Erythroblast (primary cell): ENCODE measurements at regions not wholly inside any gene's neighbourhood (a gene's known extent, or its start where the extent isn't known, plus 50 kb on each side); places are given as distances from the start of the nearest gene placed in this dataset.

Experiments used
- GATA1 ChIP-seq: IDR thresholded peaks from 2 replicates; pipeline ENCODE4 v1.6.1; 2011; ENCODE audit warnings: low read depth, mild to moderate bottlenecking, control low read depth, low read length, moderate library complexity
- POLR2A ChIP-seq: IDR thresholded peaks from 2 replicates; pipeline ENCODE4 v1.6.1; 2011; ENCODE audit warnings: mild to moderate bottlenecking, low read length

DNA sequence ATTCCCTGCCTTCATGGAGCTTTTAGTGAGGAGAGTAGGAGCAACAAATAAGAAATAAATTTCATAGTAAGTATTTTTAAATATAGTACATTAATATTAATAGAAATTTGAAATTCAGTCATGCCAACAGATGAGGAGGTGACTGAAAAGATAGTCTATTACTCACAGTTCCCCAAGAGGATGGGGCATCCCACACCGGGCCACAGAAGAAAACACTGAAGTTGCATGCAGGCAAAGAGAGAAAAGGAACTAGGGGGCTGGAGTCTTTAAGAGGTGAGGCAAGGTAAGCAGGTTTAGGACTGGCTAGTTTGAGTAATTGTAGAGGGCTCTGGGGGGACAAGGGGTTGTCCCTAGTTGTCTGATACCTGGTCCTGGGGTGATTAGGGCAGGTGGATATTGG lies 120.1 kb upstream of the UMPS start:
- TF ChIP-seq POLR2A (no peak), GATA1 (no peak)
